ENCODE measurements at regions not wholly inside any gene's neighbourhood (a gene's known extent, or its start where the extent isn't known, plus 50 kb on each side); places are given as distances from the start of the nearest gene placed in this dataset.

GRCh38 chr22:48021991-48022401 lies 1259.5 kb downstream of the TBC1D22A start:
- POLR2A ChIA-PET, result no interaction called here
- no peaks in the 10 kb centered on the region; the same call in 1 of the 2 replicates for H3K9me3 ChIP-seq (ENCODE audit: control insufficient read depth, insufficient read depth, low read depth, low read length)
- H3K4me1 ChIP-seq (ENCODE audit: control insufficient read depth, insufficient read depth, low read length), result no peaks in the 10 kb centered on the region
- H3K4me3 ChIP-seq (ENCODE audit: low read depth, low read length), result no peak overlapping the region
- no peak overlapping the region for H3K27ac ChIP-seq (ENCODE audit: extremely low read depth, low read depth, low read length)
- TF ChIP-seq SP3 (tag by site-specific recombination; IDR thresholded peaks at IDR 0.05) (no peak), KLF8 (tag by site-specific recombination; IDR thresholded peaks at IDR 0.05) (no peak), ZNF561 (tag by site-specific recombination; IDR thresholded peaks at IDR 0.05; ENCODE audit: borderline replicate concordance) (no peak), ZNF391 (tag by site-specific recombination; IDR thresholded peaks at IDR 0.05; ENCODE audit: borderline replicate concordance, low read depth) (no peak), ZNF626 (tag by site-specific recombination; IDR thresholded peaks at IDR 0.05) (no peak), FEZF1 (tag by site-specific recombination; IDR thresholded peaks at IDR 0.05) (no peak), GLI4 (tag by site-specific recombination; IDR thresholded peaks at IDR 0.05) (no peak), GLIS1 (tag by site-specific recombination; IDR thresholded peaks at IDR 0.05) (no peak), MZF1 (tag by site-specific recombination; IDR thresholded peaks at IDR 0.05; ENCODE audit: borderline replicate concordance) (no peak), ZNF621 (tag by site-specific recombination; IDR thresholded peaks at IDR 0.05) (no peak), ZNF362 (tag by site-specific recombination; IDR thresholded peaks at IDR 0.05) (no peak), TRIM28 (IDR thresholded peaks at IDR 0.05; ENCODE audit: borderline replicate concordance, low read length) (no peak), ZNF138 (tag by site-specific recombination; IDR thresholded peaks at IDR 0.05; ENCODE audit: borderline replicate concordance) (no peak), ZNF223 (tag by site-specific recombination; IDR thresholded peaks at IDR 0.05) (no peak), ZNF670 (tag by site-specific recombination; IDR thresholded peaks at IDR 0.05; ENCODE audit: low read depth) (no peak), ZNF114 (tag by site-specific recombination; IDR thresholded peaks at IDR 0.05) (no peak), ZNF548 (tag by site-specific recombination; IDR thresholded peaks at IDR 0.05) (no peak), ZXDB (tag by site-specific recombination; IDR thresholded peaks at IDR 0.05) (no peak), ZBTB48 (tag by site-specific recombination; IDR thresholded peaks at IDR 0.05) (no peak)
- CTCF ChIA-PET, result interaction anchor here (0.7 kb wide), 1 partner anchor 90 kb away, joined by 3 read pairs; no protein-coding TSS in a partner anchor
- no peaks in the 10 kb centered on the region for H3K36me3 ChIP-seq (ENCODE audit: control insufficient read depth in 2 of 2, insufficient read depth in 1 of 2, low read length in 2 of 2)

GRCh38 chr22:48018346-48018745 lies 1255.9 kb downstream of the TBC1D22A start:
- no peaks in the 10 kb centered on the region; the same call in 1 of the 2 replicates for H3K9me3 ChIP-seq (ENCODE audit: control insufficient read depth, insufficient read depth, low read depth, low read length)
- H3K27ac ChIP-seq (ENCODE audit: extremely low read depth, low read depth, low read length), result no peak overlapping the region
- no peaks in the 10 kb centered on the region for H3K4me1 ChIP-seq (ENCODE audit: control insufficient read depth, insufficient read depth, low read length)
- CTCF ChIA-PET, result no interaction called here
- H3K4me3 ChIP-seq (ENCODE audit: low read depth, low read length), result no peak overlapping the region
- no peak for TF ChIP-seq ZNF394 (tag by site-specific recombination; IDR thresholded peaks at IDR 0.05; ENCODE audit: borderline replicate concordance)
- TF ChIP-seq REPIN1 (tag by site-specific recombination; IDR thresholded peaks at IDR 0.05; ENCODE audit: low read depth), result no peak
- TF ChIP-seq ZNF302 (tag by site-specific recombination; IDR thresholded peaks at IDR 0.05; ENCODE audit: low read depth), result no peak
- POLR2A ChIA-PET, result no interaction called here
- no peaks in the 10 kb centered on the region for H3K36me3 ChIP-seq (ENCODE audit: control insufficient read depth in 2 of 2, insufficient read depth in 1 of 2, low read length in 2 of 2)

- H3K36me3 ChIP-seq (ENCODE audit: control insufficient read depth in 2 of 2, insufficient read depth in 1 of 2, low read length in 2 of 2), result no peaks in the 10 kb centered on the region
- POLR2A ChIA-PET, result no interaction called here
- no peaks in the 10 kb centered on the region; the same call in 1 of the 2 replicates for H3K9me3 ChIP-seq (ENCODE audit: control insufficient read depth, insufficient read depth, low read depth, low read length)
- H3K27ac ChIP-seq (ENCODE audit: extremely low read depth, low read depth, low read length), result no peak overlapping the region
- H3K4me3 ChIP-seq (ENCODE audit: low read depth, low read length), result no peak overlapping the region
- H3K4me1 ChIP-seq (ENCODE audit: control insufficient read depth, insufficient read depth, low read length), result no peaks in the 10 kb centered on the region
- CTCF ChIA-PET, result no interaction called here
- TF ChIP-seq KLF1 (tag by site-specific recombination; IDR thresholded peaks at IDR 0.05) (no peak), ZNF510 (tag by site-specific recombination; IDR thresholded peaks at IDR 0.05; ENCODE audit: insufficient replicate concordance) (no peak), PRDM6 (tag by site-specific recombination; IDR thresholded peaks at IDR 0.05) (no peak)
Measured at GRCh38 chr22:48015701-48016100, 1253.3 kb downstream of the TBC1D22A start.
